ENCODE measurements at regions not wholly inside any gene's neighbourhood (a gene's known extent, or its start where the extent isn't known, plus 50 kb on each side); places are given as distances from the start of the nearest gene placed in this dataset.

- TF ChIP-seq CTCF (IDR thresholded peaks at IDR 0.05; ENCODE audit: control insufficient read depth, extremely low read depth, insufficient read depth): no peak
- H3K4me3 ChIP-seq (ENCODE audit: low read depth, low read length): no peak overlapping the region
- no peak for DNase-seq (ENCODE audit: low read depth)
These were observed 476.2 kb upstream of the POU3F2 start for GRCh38 chr6:98358173-98358572.

GRCh38 chr6:98366371-98366770, 468.0 kb upstream of the POU3F2 start:
- no peak for DNase-seq (ENCODE audit: low read depth)
- TF ChIP-seq CTCF (IDR thresholded peaks at IDR 0.05; ENCODE audit: control insufficient read depth, extremely low read depth, insufficient read depth): no peak

GRCh38 chr6:98380589-98380988, 453.8 kb upstream of the POU3F2 start:
- DNase-seq (ENCODE audit: low read depth): no peak
- TF ChIP-seq CTCF (IDR thresholded peaks at IDR 0.05; ENCODE audit: control insufficient read depth, extremely low read depth, insufficient read depth): no peak
- no peak overlapping the region for H3K4me3 ChIP-seq (ENCODE audit: low read depth, low read length)

More at GRCh38 chr6:98366371-98366770, 468.0 kb upstream of the POU3F2 start:
- no peak overlapping the region for H3K4me3 ChIP-seq (ENCODE audit: low read depth, low read length)

GRCh38 chr6:98382246-98382645, 452.1 kb upstream of the POU3F2 start:
- no peak for DNase-seq (ENCODE audit: low read depth)
- TF ChIP-seq CTCF (IDR thresholded peaks at IDR 0.05; ENCODE audit: control insufficient read depth, extremely low read depth, insufficient read depth): no peak
- no peak overlapping the region for H3K4me3 ChIP-seq (ENCODE audit: low read depth, low read length)

DNA sequence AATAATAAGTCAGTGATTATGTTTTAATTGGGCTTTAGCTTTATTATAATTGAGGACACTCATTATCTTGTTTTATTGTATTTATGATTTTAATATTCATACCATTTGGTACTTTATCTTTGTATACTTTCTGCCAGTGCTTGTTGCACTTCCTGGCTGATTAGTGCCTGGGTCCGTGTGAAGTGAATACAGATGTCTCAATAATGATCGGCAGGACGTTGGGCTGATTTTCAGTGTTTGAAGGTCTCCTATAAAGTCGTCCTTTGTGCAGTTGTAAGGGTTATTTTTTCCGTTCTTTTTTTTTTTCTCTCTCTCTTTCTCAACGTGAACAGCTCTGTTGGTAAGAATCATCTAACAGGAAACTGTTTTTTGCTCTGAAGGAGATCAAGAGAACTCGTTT, 450.0 kb upstream of the POU3F2 start:
- DNase-seq (ENCODE audit: low read depth): no peak
- no peak for TF ChIP-seq CTCF (IDR thresholded peaks at IDR 0.05; ENCODE audit: control insufficient read depth, extremely low read depth, insufficient read depth)
- H3K4me3 ChIP-seq (ENCODE audit: low read depth, low read length): no peak overlapping the region

DNA sequence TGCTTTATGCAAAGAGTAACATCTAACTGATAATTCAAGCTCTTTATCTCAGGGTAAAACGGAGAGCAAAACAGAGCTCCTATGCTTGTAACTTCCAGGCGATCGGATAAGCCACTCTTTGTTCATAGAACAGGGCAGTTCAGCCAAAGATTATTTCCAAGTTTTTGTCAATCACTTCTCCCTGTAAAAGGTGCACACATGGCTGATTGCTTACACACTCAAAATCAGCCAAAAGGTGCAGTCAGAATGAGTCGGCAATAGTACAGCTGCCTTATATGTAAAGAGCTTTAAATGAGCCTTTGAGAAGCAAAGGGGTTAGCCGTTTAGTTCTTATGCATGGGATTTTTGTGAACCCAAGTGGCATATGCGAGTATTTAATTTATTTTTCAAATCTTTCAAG, 449.6 kb upstream of the POU3F2 start:
- no peak for DNase-seq (ENCODE audit: low read depth)
- TF ChIP-seq CTCF (IDR thresholded peaks at IDR 0.05; ENCODE audit: control insufficient read depth, extremely low read depth, insufficient read depth): no peak
- H3K4me3 ChIP-seq (ENCODE audit: low read depth, low read length): no peak overlapping the region

DNA sequence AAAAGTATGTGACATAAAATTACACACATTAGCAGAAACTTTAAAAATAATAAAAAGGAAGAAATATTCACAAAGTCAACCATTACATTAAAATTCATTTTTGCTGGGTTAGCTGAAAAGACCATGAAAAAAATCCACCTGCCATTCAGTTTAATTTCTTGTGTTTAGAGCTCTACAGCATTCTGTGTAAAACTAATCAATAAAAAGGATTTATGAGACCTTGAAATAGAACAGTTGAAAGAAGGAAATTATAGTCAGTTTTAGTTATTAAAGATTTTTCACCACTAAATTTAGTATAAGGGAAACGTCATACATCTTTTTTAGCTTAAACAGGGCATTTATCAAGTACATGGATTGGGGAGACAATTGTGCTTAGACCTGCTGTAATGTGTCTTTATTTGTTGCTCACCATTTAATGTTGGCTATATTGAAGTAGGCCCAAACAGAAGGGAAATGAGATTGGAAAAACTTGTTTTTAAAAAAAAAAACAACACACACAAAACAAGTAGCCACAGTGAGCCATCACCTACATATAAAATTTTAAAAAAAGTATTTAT, 438.7 kb upstream of the POU3F2 start:
- no peak for DNase-seq (ENCODE audit: low read depth)
- TF ChIP-seq CTCF (IDR thresholded peaks at IDR 0.05; ENCODE audit: control insufficient read depth, extremely low read depth, insufficient read depth): no peak
- H3K4me3 ChIP-seq (ENCODE audit: low read depth, low read length): no peak overlapping the region
